GM12878 (cell line): ENCODE measurements at regions not wholly inside any gene's neighbourhood (a gene's known extent, or its start where the extent isn't known, plus 50 kb on each side); places are given as distances from the start of the nearest gene placed in this dataset.

Source experiments
- ATAC-seq: fragments of 200-7000 bp; cut with Tn5 transposase; 3 replicates; pipeline ENCODE4 v1.9.1; 2020; ENCODE audit warnings: mild to moderate bottlenecking, moderate library complexity
- BruUV-seq: library from RNA; stranded (reverse); fragments of 400-500 nt; replicated peaks from 2 replicates; lab custom pipeline; 2021; lab: Mats Ljungman, UMichigan
- CTCF ChIA-PET: fragments of 300-600 bp; sonication (Branson Sonifier 250); formaldehyde crosslinking; extraction: SDS; loops from one replicate; lab custom pipeline; 2021; ENCODE audit warnings: inconsistent platforms; lab: Yijun Ruan, JAX
- POLR2A ChIA-PET: fragments of 350-600 bp; formaldehyde crosslinking; extraction: SDS; loops from one replicate; lab custom pipeline; 2021; ENCODE audit warnings: inconsistent platforms; lab: Charles Lee
- RAD21 ChIA-PET: fragments of 300-600 bp; sonication (Branson Sonifier 250); formaldehyde crosslinking; loops from one replicate; lab custom pipeline; 2023; ENCODE audit warnings: antibody characterized with exemption; ENCODE audit not compliant: unreplicated experiment; lab: Charles Lee
- SMC1A ChIA-PET: fragments of 300-600 bp; sonication (Branson Sonifier 250); formaldehyde crosslinking; loops from one replicate; lab custom pipeline; 2023; ENCODE audit not compliant: unreplicated experiment, uncharacterized antibody; lab: Charles Lee
- DNase-seq: peaks from one replicate; pipeline ENCODE4 v3.0.0-alpha.2; 2011; ENCODE audit warnings: low read depth, low spot score
- FAIRE-seq: peaks from 3 replicates; lab custom pipeline; 2011; peaks lifted over from hg19 to GRCh38; lab: Jason Lieb, UNC
- H2AFZ ChIP-seq: 2 replicates; pipeline ENCODE4 v1.6.0; 2011; ENCODE audit warnings: low read depth, low read length, control low read depth; ENCODE audit not compliant: control insufficient read depth
- H3K27ac ChIP-seq: 2 replicates; pipeline ENCODE4 v1.5.1; 2011; ENCODE audit warnings: control low read depth; ENCODE audit not compliant: control insufficient read depth, insufficient read depth
- H3K27me3 ChIP-seq, 2 experiments: replicated peaks in 1 of 2; 2 replicates each; pipeline versions ENCODE4 v1.6.0 to v1.6.1; 2011; ENCODE audit warnings: low read length in 1 of 2; ENCODE audit not compliant: control insufficient read depth in 2 of 2, insufficient read depth in 2 of 2
- H3K36me3 ChIP-seq, 2 experiments: 2 replicates each; pipeline ENCODE4 v1.5.1; 2011; ENCODE audit warnings: low read length in 1 of 2; ENCODE audit not compliant: control insufficient read depth in 2 of 2, insufficient read depth in 2 of 2
- H3K4me1 ChIP-seq: 2 replicates; pipeline ENCODE4 v1.6.1; 2011; ENCODE audit warnings: mild to moderate bottlenecking, low read length, moderate library complexity, mixed read lengths; ENCODE audit not compliant: control insufficient read depth, insufficient read depth
- H3K4me2 ChIP-seq: 2 replicates; pipeline ENCODE4 v1.6.0; 2011; ENCODE audit warnings: control low read depth; ENCODE audit not compliant: control insufficient read depth, insufficient read depth
- H3K4me3 ChIP-seq: fragments of 200-600 bp; sonication (generic); 2 replicates; pipeline ENCODE4 v1.5.1; 2016
- H3K79me2 ChIP-seq: 2 replicates; pipeline ENCODE4 v1.6.0; 2011; ENCODE audit warnings: low read length; ENCODE audit not compliant: control insufficient read depth, insufficient read depth
- H3K9ac ChIP-seq: 2 replicates; pipeline ENCODE4 v1.8.0; 2011; ENCODE audit warnings: low read length, control low read depth, mixed read lengths; ENCODE audit not compliant: control insufficient read depth, insufficient read depth
- H3K9me3 ChIP-seq: replicated peaks from 3 replicates; pipeline ENCODE4 v1.5.1; 2011; ENCODE audit warnings: mild to moderate bottlenecking, low read length; ENCODE audit not compliant: control insufficient read depth, insufficient read depth
- H4K20me1 ChIP-seq: 2 replicates; pipeline ENCODE4 v1.6.0; 2011; ENCODE audit not compliant: control insufficient read depth, insufficient read depth
- CREB1 ChIP-seq: IDR thresholded peaks from 2 replicates; pipeline ENCODE4 v1.6.1; 2012; ENCODE audit warnings: low read depth, mild to moderate bottlenecking, inconsistent platforms
- DPF2 ChIP-seq: fragments of 450-650 bp; IDR thresholded peaks from 2 replicates; pipeline ENCODE4 v1.6.1; 2017; ENCODE audit warnings: mild to moderate bottlenecking
- JUNB ChIP-seq: IDR thresholded peaks from 2 replicates; pipeline ENCODE4 v1.6.1; 2016; ENCODE audit warnings: antibody characterized with exemption, mild to moderate bottlenecking
- PRDM15 ChIP-seq: fragments of 450-650 bp; formaldehyde crosslinking; IDR thresholded peaks from 2 replicates; pipeline ENCODE4 v1.4.0; 2020; ENCODE audit warnings: mild to moderate bottlenecking, moderate library complexity
- RAD21 ChIP-seq: IDR thresholded peaks from 2 replicates; pipeline ENCODE4 v1.6.1; 2011; ENCODE audit warnings: mild to moderate bottlenecking, low read depth, low read length, moderate library complexity; ENCODE audit not compliant: insufficient read depth
- RB1 ChIP-seq: fragments of 450-650 bp; formaldehyde crosslinking; IDR thresholded peaks from 2 replicates; pipeline ENCODE4 v1.6.1; 2017; ENCODE audit warnings: mild to moderate bottlenecking, borderline replicate concordance
- ZSCAN29 ChIP-seq: fragments of 450-650 bp; IDR thresholded peaks from 2 replicates; pipeline ENCODE4 v1.6.1; 2017; ENCODE audit warnings: mild to moderate bottlenecking, moderate library complexity
- WGBS: methylation state at CpG from one replicate; pipeline ENCODE4 v1.1.6; 2016; ENCODE audit warnings: low lambda C conversion rate; ENCODE audit not compliant: insufficient replicate concordance, insufficient coverage; ENCODE audit errors: missing lambda C conversion rate; 5-methylcytosine and 5-hydroxymethylcytosine counted together
- in situ Hi-C: fragments of 300-500 bp; cut with MboI; formaldehyde crosslinking; loops from 9 replicates; pipeline ENCODE4 v1.14.3; 2018; ENCODE audit warnings: mixed read lengths
- intact Hi-C: fragments of 100-400 bp; cut with micrococcal nuclease; formaldehyde crosslinking; loops from one replicate; pipeline ENCODE4 v1.14.2; 2022; ENCODE audit not compliant: unreplicated experiment
- TF ChIP-seq, protein P1 (sequence below), 3 experiments: IDR thresholded peaks in 2 of 3; conservative IDR thresholded peaks in 1 of 3; 2 replicates each; pipeline ENCODE4 v1.5.1; 2011; ENCODE audit warnings: low read depth in 3 of 3, low read length in 3 of 3, mild to moderate bottlenecking in 3 of 3, control low read depth in 2 of 3, moderate library complexity in 2 of 3, inconsistent platforms in 1 of 3, mixed read lengths in 1 of 3; ENCODE audit not compliant: control insufficient read depth in 2 of 3, insufficient read depth in 1 of 3; ENCODE audit errors: extremely low read depth in 1 of 3

- no peaks in the 10 kb centered on the region; a peak in 1 of 4 replicates for H3K27me3 ChIP-seq
- no peaks in the 10 kb centered on the region for H3K36me3 ChIP-seq
- ATAC-seq (no peak), DNase-seq (no peak), FAIRE-seq (no peak)
- H3K9ac ChIP-seq: no peak overlapping the region
- no peak overlapping the region for H3K27ac ChIP-seq
- in situ Hi-C loops (no loop called here), intact Hi-C loops (no loop called here)
- H3K9me3 ChIP-seq: no peaks in the 10 kb centered on the region
- H2AFZ ChIP-seq: no peak overlapping the region
- H3K4me1 ChIP-seq: no peaks in the 10 kb centered on the region
- H3K4me3 ChIP-seq: no peak overlapping the region
- no TSS peak for BruUV-seq
- CTCF ChIA-PET: no interaction called here
- no peak for TF ChIP-seq JUNB
- TF ChIP-seq RAD21: no peak
- no peak for TF ChIP-seq ZSCAN29
- TF ChIP-seq RB1: no peak
- TF ChIP-seq DPF2: no peak
- TF ChIP-seq CREB1: no peak
- TF ChIP-seq, protein P1, sequence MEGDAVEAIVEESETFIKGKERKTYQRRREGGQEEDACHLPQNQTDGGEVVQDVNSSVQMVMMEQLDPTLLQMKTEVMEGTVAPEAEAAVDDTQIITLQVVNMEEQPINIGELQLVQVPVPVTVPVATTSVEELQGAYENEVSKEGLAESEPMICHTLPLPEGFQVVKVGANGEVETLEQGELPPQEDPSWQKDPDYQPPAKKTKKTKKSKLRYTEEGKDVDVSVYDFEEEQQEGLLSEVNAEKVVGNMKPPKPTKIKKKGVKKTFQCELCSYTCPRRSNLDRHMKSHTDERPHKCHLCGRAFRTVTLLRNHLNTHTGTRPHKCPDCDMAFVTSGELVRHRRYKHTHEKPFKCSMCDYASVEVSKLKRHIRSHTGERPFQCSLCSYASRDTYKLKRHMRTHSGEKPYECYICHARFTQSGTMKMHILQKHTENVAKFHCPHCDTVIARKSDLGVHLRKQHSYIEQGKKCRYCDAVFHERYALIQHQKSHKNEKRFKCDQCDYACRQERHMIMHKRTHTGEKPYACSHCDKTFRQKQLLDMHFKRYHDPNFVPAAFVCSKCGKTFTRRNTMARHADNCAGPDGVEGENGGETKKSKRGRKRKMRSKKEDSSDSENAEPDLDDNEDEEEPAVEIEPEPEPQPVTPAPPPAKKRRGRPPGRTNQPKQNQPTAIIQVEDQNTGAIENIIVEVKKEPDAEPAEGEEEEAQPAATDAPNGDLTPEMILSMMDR (IDR thresholded peaks at IDR 0.05 in 2 of 3, conservative IDR thresholded peaks at IDR 0.05 in 1 of 3; ENCODE audit: control insufficient read depth in 2 of 3, extremely low read depth in 1 of 3, insufficient read depth in 1 of 3, low read depth in 3 of 3, low read length in 3 of 3): no peak
- no peak for TF ChIP-seq PRDM15 (CRISPR knock-in tag)
- SMC1A ChIA-PET: no interaction called here
- no peaks in the 10 kb centered on the region for H4K20me1 ChIP-seq
- POLR2A ChIA-PET: interaction anchor here (0.7 kb wide), 1 partner anchor 393 kb away, joined by 4 read pairs; no protein-coding TSS in a partner anchor
- 47% methylated on average over 8 of the region's 8 CpGs for WGBS
- no peak overlapping the region for H3K4me2 ChIP-seq
- H3K79me2 ChIP-seq: no peaks in the 10 kb centered on the region
- RAD21 ChIA-PET: no interaction called here
Measured at GRCh38 chr2:119069781-119070180, 88.8 kb downstream of the C1QL2 start.
